GM19035 (cell line): ENCODE measurements at regions not wholly inside any gene's neighbourhood (a gene's known extent, or its start where the extent isn't known, plus 50 kb on each side); places are given as distances from the start of the nearest gene placed in this dataset.
"Not testable (repeated sequence)": the region's sequence is repeated elsewhere in the genome, so short reads cannot be mapped to it uniquely, and the experiment has no call there.

Experiments
- ATAC-seq: cut with Tn5 transposase; IDR thresholded peaks from one replicate; pipeline ENCODE4 v1.9.1; 2021; ENCODE audit not compliant: unreplicated experiment

- no peak for ATAC-seq
Observed at GRCh38 chr2:173544641-173545363, 190.1 kb downstream of the CDCA7 start.

GRCh38 chr2:173545364-173545763 is 190.7 kb downstream of the CDCA7 start:
- no peak for ATAC-seq

- ATAC-seq, result no peak
Observed at GRCh38 chr2:173547499-173547898, 192.8 kb downstream of the CDCA7 start.

- no peak for ATAC-seq
Observed at GRCh38 chr2:173550143-173550542, 195.5 kb downstream of the CDCA7 start.

- no peak for ATAC-seq
Observed at GRCh38 chr2:173552531-173552930, 197.9 kb downstream of the CDCA7 start.

- ATAC-seq, result no peak
Observed at GRCh38 chr2:173553593-173553992, 198.9 kb downstream of the CDCA7 start.

- no peak for ATAC-seq
Observed at GRCh38 chr2:173555833-173556232, 201.2 kb downstream of the CDCA7 start.

- no peak for ATAC-seq
Observed at GRCh38 chr2:173556816-173557215, 202.1 kb downstream of the CDCA7 start.

- ATAC-seq, result no peak
Observed at GRCh38 chr2:173557497-173557896, 202.8 kb downstream of the CDCA7 start.

GRCh38 chr2:173567493-173567892 is 212.8 kb downstream of the CDCA7 start:
- no peak for ATAC-seq

- no peak for ATAC-seq
Observed at GRCh38 chr2:173568054-173568453, 213.4 kb downstream of the CDCA7 start.

GRCh38 chr2:173571021-173571821 is 216.5 kb downstream of the CDCA7 start:
- ATAC-seq, result no peak

GRCh38 chr2:173571887-173572680 is 217.4 kb downstream of the CDCA7 start:
- no peak for ATAC-seq

GRCh38 chr2:173572848-173573247 is 218.2 kb downstream of the CDCA7 start:
- ATAC-seq, result no peak

- not testable (repeated sequence) for ATAC-seq
Observed at GRCh38 chr2:173573782-173574181, 219.1 kb downstream of the CDCA7 start.

- ATAC-seq, result no peak
Observed at GRCh38 chr2:173574324-173575112, 219.8 kb downstream of the CDCA7 start.

- ATAC-seq, result no peak
Observed at GRCh38 chr2:173578404-173579107, 223.9 kb downstream of the CDCA7 start.

GRCh38 chr2:173580351-173580750 is 225.7 kb downstream of the CDCA7 start:
- ATAC-seq, result no peak

- no peak for ATAC-seq
Observed at GRCh38 chr2:173580956-173581355, 226.3 kb downstream of the CDCA7 start.

- no peak for ATAC-seq
Observed at GRCh38 chr2:173583196-173583595, 228.5 kb downstream of the CDCA7 start.
